ENCODE measurements at regions not wholly inside any gene's neighbourhood (a gene's known extent, or its start where the extent isn't known, plus 50 kb on each side); places are given as distances from the start of the nearest gene placed in this dataset.

- TF ChIP-seq ZNF518A (tag by site-specific recombination; conservative IDR thresholded peaks at IDR 0.05; ENCODE audit: low read depth), result no peak
- TF ChIP-seq AEBP2 (tag by site-specific recombination; IDR thresholded peaks at IDR 0.05; ENCODE audit: borderline replicate concordance), result no peak
- no peak for TF ChIP-seq KLF7 (tag by site-specific recombination; IDR thresholded peaks at IDR 0.05; ENCODE audit: borderline replicate concordance)
- TF ChIP-seq ZNF23 (tag by site-specific recombination; IDR thresholded peaks at IDR 0.05; ENCODE audit: borderline replicate concordance), result no peak
- no peak for TF ChIP-seq ZNF585B (tag by site-specific recombination; IDR thresholded peaks at IDR 0.05)
- TF ChIP-seq ZNF707 (tag by site-specific recombination; IDR thresholded peaks at IDR 0.05), result no peak
- 0 out of 2 replicates have a peak, but pooled peaks have one; percentile 28 for TF ChIP-seq GFI1B (tag by site-specific recombination; IDR thresholded peaks at IDR 0.05)
- no peak for TF ChIP-seq ZNF776 (tag by site-specific recombination; IDR thresholded peaks at IDR 0.05; ENCODE audit: borderline replicate concordance)
- TF ChIP-seq, protein P1, sequence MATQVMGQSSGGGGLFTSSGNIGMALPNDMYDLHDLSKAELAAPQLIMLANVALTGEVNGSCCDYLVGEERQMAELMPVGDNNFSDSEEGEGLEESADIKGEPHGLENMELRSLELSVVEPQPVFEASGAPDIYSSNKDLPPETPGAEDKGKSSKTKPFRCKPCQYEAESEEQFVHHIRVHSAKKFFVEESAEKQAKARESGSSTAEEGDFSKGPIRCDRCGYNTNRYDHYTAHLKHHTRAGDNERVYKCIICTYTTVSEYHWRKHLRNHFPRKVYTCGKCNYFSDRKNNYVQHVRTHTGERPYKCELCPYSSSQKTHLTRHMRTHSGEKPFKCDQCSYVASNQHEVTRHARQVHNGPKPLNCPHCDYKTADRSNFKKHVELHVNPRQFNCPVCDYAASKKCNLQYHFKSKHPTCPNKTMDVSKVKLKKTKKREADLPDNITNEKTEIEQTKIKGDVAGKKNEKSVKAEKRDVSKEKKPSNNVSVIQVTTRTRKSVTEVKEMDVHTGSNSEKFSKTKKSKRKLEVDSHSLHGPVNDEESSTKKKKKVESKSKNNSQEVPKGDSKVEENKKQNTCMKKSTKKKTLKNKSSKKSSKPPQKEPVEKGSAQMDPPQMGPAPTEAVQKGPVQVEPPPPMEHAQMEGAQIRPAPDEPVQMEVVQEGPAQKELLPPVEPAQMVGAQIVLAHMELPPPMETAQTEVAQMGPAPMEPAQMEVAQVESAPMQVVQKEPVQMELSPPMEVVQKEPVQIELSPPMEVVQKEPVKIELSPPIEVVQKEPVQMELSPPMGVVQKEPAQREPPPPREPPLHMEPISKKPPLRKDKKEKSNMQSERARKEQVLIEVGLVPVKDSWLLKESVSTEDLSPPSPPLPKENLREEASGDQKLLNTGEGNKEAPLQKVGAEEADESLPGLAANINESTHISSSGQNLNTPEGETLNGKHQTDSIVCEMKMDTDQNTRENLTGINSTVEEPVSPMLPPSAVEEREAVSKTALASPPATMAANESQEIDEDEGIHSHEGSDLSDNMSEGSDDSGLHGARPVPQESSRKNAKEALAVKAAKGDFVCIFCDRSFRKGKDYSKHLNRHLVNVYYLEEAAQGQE (tag by site-specific recombination; IDR thresholded peaks at IDR 0.05), result no peak
- TF ChIP-seq YY2 (tag by site-specific recombination; IDR thresholded peaks at IDR 0.05), result no peak
- TF ChIP-seq ZNF555 (tag by site-specific recombination; conservative IDR thresholded peaks at IDR 0.05), result no peak
- TF ChIP-seq ZBTB11 (tag by site-specific recombination; conservative IDR thresholded peaks at IDR 0.05; ENCODE audit: low read depth), result no peak
- no peak for TF ChIP-seq ZNF701 (tag by site-specific recombination; IDR thresholded peaks at IDR 0.05)
- TF ChIP-seq TCF7L2 (IDR thresholded peaks at IDR 0.05; ENCODE audit: borderline replicate concordance, low read depth, low read length), result no peak
- TF ChIP-seq ZNF302 (tag by site-specific recombination; IDR thresholded peaks at IDR 0.05; ENCODE audit: low read depth), result no peak
- no peak for TF ChIP-seq ZNF350 (tag by site-specific recombination; IDR thresholded peaks at IDR 0.05)
- TF ChIP-seq ZNF664 (tag by site-specific recombination; IDR thresholded peaks at IDR 0.05), result no peak
- TF ChIP-seq ZNF311 (tag by site-specific recombination; IDR thresholded peaks at IDR 0.05; ENCODE audit: borderline replicate concordance), result no peak
- TF ChIP-seq ZNF654 (tag by site-specific recombination; IDR thresholded peaks at IDR 0.05; ENCODE audit: low read depth), result no peak
- TF ChIP-seq EGR2 (tag by site-specific recombination; IDR thresholded peaks at IDR 0.05; ENCODE audit: low read depth), result no peak
- TF ChIP-seq ZNF837 (tag by site-specific recombination; IDR thresholded peaks at IDR 0.05), result no peak
- TF ChIP-seq FEZF1 (tag by site-specific recombination; IDR thresholded peaks at IDR 0.05), result peak; percentile 73
- TF ChIP-seq ZNF416 (tag by site-specific recombination; IDR thresholded peaks at IDR 0.05), result no peak
- no peak for TF ChIP-seq ZNF785 (tag by site-specific recombination; IDR thresholded peaks at IDR 0.05)
These were observed 206.5 kb upstream of the EEA1 start (continued) for GRCh38 chr12:93135286-93136239.

Measured in HEK293 (cell line).